CD4-positive, alpha-beta T cell (primary cell): ENCODE measurements at regions not wholly inside any gene's neighbourhood (a gene's known extent, or its start where the extent isn't known, plus 50 kb on each side); places are given as distances from the start of the nearest gene placed in this dataset.

Source experiments
- ATAC-seq: fragments of 200-7000 bp; cut with Tn5 transposase; one replicate; pipeline ENCODE4 v1.10.0; 2022; ENCODE audit warnings: mild to moderate bottlenecking; ENCODE audit not compliant: poor library complexity
- CTCF ChIA-PET: fragments of 350-600 bp; sonication (Branson Sonifier 250); formaldehyde crosslinking; loops from one replicate; lab custom pipeline; 2021; ENCODE audit warnings: antibody characterized with exemption, inconsistent platforms; lab: Charles Lee
- POLR2A ChIA-PET: fragments of 350-600 bp; sonication (Branson Sonifier 250); formaldehyde crosslinking; loops from one replicate; lab custom pipeline; 2021; ENCODE audit warnings: antibody characterized with exemption, inconsistent platforms; lab: Charles Lee
- DNase-seq, 14 experiments: peaks; one replicate each; pipeline ENCODE4 v3.0.0-alpha.2; 2013 to 2020; ENCODE audit warnings: mixed read lengths in 2 of 14
- H3K27ac ChIP-seq, 2 donors: one replicate each; pipeline versions ENCODE4 v1.5.1 to v1.7.0; 2013; ENCODE audit warnings: low read length in 2 of 2, low read depth in 1 of 2, mild to moderate bottlenecking in 1 of 2
- H3K27me3 ChIP-seq, 2 experiments: 1 replicate in 1 of 2; 2 replicates in 1 of 2; pipeline versions ENCODE4 v1.6.1 to v1.7.0; 2013; ENCODE audit warnings: low read length in 2 of 2, control low read depth in 1 of 2, mild to moderate bottlenecking in 1 of 2, moderate library complexity in 1 of 2; ENCODE audit not compliant: insufficient read depth in 2 of 2, control insufficient read depth in 1 of 2
- H3K36me3 ChIP-seq: one replicate; pipeline ENCODE4 v1.6.1; 2013; ENCODE audit warnings: low read length, control low read depth; ENCODE audit not compliant: insufficient read depth
- H3K4me1 ChIP-seq: one replicate; pipeline ENCODE4 v1.6.1; 2013; ENCODE audit warnings: low read length, control low read depth; ENCODE audit not compliant: insufficient read depth
- H3K4me3 ChIP-seq: one replicate; pipeline ENCODE4 v1.5.1; 2013; ENCODE audit warnings: mild to moderate bottlenecking, low read length, moderate library complexity
- H3K9me3 ChIP-seq, 2 experiments: 1 replicate in 1 of 2; 2 replicates in 1 of 2; pipeline versions ENCODE4 v1.6.1 to v1.7.0; 2013; ENCODE audit warnings: low read length in 2 of 2, mild to moderate bottlenecking in 2 of 2, control low read depth in 1 of 2, moderate library complexity in 1 of 2; ENCODE audit not compliant: control insufficient read depth in 1 of 2, insufficient read depth in 1 of 2
- H3K27ac Mint-ChIP-seq: one replicate; pipeline ENCODE4 v1.8.0; 2020; ENCODE audit warnings: mixed read lengths
- H3K27me3 Mint-ChIP-seq: one replicate; pipeline ENCODE4 v1.8.0; 2021; ENCODE audit warnings: mixed read lengths
- H3K36me3 Mint-ChIP-seq: one replicate; pipeline ENCODE4 v1.8.0; 2021; ENCODE audit warnings: low read depth, mixed read lengths
- H3K4me1 Mint-ChIP-seq: one replicate; pipeline ENCODE4 v1.8.0; 2021; ENCODE audit warnings: low read depth, mixed read lengths
- H3K4me3 Mint-ChIP-seq: one replicate; pipeline ENCODE4 v1.8.0; 2020; ENCODE audit warnings: mild to moderate bottlenecking, mixed read lengths
- H3K9me3 Mint-ChIP-seq: one replicate; pipeline ENCODE4 v1.8.0; 2020; ENCODE audit warnings: mixed read lengths
- intact Hi-C, 2 experiments: fragments of 100-400 bp; cut with DNase I in 1 of 2; cut with micrococcal nuclease in 1 of 2; formaldehyde crosslinking; loops; one replicate each; pipeline versions ENCODE4 v1.15.1 to v1.9.0; 2023 to 2025; cut with DNase I, micrococcal nuclease
- TF ChIP-seq, protein P1 (sequence below): fragments of 200-600 bp; IDR thresholded peaks from one replicate; pipeline ENCODE4 v1.8.0; 2022; ENCODE audit warnings: antibody characterized with exemption, mild to moderate bottlenecking

DNA sequence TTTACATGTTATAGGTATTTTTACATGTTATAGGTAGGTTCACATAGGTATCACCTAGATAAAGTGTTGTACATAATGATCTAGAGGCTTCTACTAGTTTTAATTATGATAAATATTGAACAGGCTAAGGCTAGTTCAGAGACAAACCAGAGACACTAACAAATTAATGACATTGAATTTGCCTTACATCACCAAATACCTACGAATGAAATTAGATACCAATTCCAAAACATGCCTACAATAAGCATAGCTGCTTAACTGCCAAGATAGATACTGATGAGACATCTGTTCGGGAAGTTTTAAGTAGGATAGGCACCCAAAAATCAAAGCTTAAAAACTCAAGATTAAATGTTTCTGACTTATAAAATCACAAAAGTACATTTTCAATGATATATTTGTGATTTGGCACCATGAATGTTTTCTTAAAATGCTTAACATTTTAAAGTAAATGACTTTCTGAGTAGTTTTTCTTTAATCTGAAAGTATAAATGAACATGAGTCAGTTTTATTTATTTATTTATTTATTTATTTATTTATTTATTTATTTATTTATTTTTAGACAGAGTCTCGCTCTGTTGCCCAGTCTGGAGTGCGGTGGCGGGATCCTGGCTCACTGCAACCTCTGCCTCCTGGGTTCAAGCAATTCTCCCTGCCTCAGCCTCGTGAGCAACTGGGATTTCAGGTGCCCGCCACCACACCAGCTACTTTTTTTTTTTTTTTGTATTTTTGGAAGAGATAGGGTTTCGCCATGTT, 703.1 kb upstream of the ARRDC3 start:
- no peak overlapping the region for H3K27ac Mint-ChIP-seq
- CTCF ChIA-PET: no interaction called here
- no peaks in the 10 kb centered on the region for H3K27me3 Mint-ChIP-seq
- H3K9me3 Mint-ChIP-seq: peaks cover 4% of the 10 kb centered on the region
- Histone ChIP-seq H3K4me3 (no peak overlapping the region), H3K27me3 (no peaks in the 10 kb centered on the region), H3K4me1 (no peaks in the 10 kb centered on the region), H3K27ac (no peak overlapping the region), H3K36me3 (no peaks in the 10 kb centered on the region), H3K9me3 (peaks cover 0 to 2% of the 10 kb centered on the region in 2 experiments)
- ATAC-seq: no peak
- H3K4me3 Mint-ChIP-seq: no peak overlapping the region
- no peak for DNase-seq
- no peaks in the 10 kb centered on the region for H3K4me1 Mint-ChIP-seq
- TF ChIP-seq, protein P1, sequence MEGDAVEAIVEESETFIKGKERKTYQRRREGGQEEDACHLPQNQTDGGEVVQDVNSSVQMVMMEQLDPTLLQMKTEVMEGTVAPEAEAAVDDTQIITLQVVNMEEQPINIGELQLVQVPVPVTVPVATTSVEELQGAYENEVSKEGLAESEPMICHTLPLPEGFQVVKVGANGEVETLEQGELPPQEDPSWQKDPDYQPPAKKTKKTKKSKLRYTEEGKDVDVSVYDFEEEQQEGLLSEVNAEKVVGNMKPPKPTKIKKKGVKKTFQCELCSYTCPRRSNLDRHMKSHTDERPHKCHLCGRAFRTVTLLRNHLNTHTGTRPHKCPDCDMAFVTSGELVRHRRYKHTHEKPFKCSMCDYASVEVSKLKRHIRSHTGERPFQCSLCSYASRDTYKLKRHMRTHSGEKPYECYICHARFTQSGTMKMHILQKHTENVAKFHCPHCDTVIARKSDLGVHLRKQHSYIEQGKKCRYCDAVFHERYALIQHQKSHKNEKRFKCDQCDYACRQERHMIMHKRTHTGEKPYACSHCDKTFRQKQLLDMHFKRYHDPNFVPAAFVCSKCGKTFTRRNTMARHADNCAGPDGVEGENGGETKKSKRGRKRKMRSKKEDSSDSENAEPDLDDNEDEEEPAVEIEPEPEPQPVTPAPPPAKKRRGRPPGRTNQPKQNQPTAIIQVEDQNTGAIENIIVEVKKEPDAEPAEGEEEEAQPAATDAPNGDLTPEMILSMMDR: no peak
- H3K36me3 Mint-ChIP-seq: no peaks in the 10 kb centered on the region
- POLR2A ChIA-PET: no interaction called here
- intact Hi-C loops: no loop called here

DNA sequence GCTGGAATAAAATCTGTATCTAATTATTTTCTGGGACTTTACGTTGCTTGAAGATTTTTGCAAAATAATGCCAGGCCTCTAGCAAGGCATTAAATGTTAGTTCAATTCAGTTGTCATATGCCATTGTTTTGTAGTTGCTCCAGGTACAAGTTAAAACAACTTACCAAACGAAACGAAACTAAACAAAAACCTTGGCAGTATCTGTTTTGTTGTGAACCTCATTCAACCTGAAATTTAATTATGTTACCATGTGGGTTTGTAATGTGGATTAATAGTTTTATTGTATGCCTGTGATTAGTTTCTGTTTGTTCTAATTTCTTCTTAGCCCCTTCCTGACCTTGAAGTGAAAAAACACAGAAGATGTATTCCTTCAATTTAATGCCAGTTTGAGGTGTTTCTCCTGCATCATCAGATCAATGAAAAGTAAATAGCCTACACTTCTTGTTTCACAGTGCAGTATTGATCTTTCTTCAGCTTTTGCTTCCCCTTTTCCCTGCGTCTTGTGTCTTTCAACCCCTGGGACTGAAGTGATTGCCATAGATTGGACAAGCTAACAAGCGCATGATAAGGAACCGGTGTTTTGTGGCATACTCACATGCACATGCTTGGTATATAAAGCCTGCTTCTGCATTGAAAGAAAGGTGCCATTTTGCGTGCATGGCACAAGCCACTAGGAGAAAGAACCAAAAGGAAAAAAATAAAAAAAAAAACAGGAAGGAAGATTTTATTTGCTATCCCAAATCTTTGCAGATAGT, 699.0 kb upstream of the ARRDC3 start:
- H3K9me3 ChIP-seq: peaks cover 0 to 3% of the 10 kb centered on the region in 2 experiments
- Mint-ChIP-seq H3K9me3 (no peaks in the 10 kb centered on the region), H3K4me1 (no peaks in the 10 kb centered on the region), H3K36me3 (no peaks in the 10 kb centered on the region), H3K27ac (no peak overlapping the region), H3K4me3 (no peak overlapping the region), H3K27me3 (no peaks in the 10 kb centered on the region)
- TF ChIP-seq, protein P1: no peak
- CTCF ChIA-PET: no interaction called here
- POLR2A ChIA-PET: no interaction called here
- no peaks in the 10 kb centered on the region for H3K27me3 ChIP-seq
- no peaks in the 10 kb centered on the region for H3K4me1 ChIP-seq
- no peak overlapping the region for H3K4me3 ChIP-seq
- intact Hi-C loops: no loop called here
- ATAC-seq (no peak), DNase-seq (no peak)
- H3K36me3 ChIP-seq: no peaks in the 10 kb centered on the region
- H3K27ac ChIP-seq: no peak overlapping the region

DNA sequence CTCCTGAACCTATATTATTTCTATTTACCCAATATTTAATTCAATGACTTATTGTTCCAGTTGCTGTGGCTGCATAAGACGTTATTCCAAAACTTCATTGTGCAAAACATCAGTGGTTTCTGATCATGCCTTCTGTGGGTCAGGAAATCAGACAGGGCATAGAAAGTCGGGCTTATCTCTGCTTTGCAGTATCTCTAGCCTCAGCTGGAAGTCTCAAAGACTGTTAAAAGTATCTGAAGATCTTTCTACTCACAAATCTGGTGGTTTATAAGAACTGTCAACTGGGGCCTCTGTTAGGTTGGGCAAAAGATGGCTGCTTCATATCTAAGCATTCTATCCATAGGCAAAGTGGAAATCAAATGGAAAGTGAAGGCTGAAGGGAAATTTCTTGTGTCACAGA, 687.7 kb upstream of the ARRDC3 start:
- Mint-ChIP-seq H3K36me3 (no peaks in the 10 kb centered on the region), H3K4me1 (no peaks in the 10 kb centered on the region), H3K9me3 (peaks cover 4% of the 10 kb centered on the region), H3K27ac (no peak overlapping the region), H3K4me3 (no peak overlapping the region), H3K27me3 (no peaks in the 10 kb centered on the region)
- ATAC-seq (no peak), DNase-seq (no peak)
- H3K4me1 ChIP-seq: no peaks in the 10 kb centered on the region
- POLR2A ChIA-PET: no interaction called here
- intact Hi-C loops: no loop called here
- H3K27me3 ChIP-seq: no peaks in the 10 kb centered on the region
- CTCF ChIA-PET: no interaction called here
- no peak overlapping the region for H3K27ac ChIP-seq
- H3K4me3 ChIP-seq: no peak overlapping the region
- H3K9me3 ChIP-seq: peaks cover 5 to 7% of the 10 kb centered on the region in 2 experiments
- TF ChIP-seq, protein P1: no peak
- H3K36me3 ChIP-seq: no peaks in the 10 kb centered on the region
